ENCODE measurements at regions not wholly inside any gene's neighbourhood (a gene's known extent, or its start where the extent isn't known, plus 50 kb on each side); places are given as distances from the start of the nearest gene placed in this dataset.

- no peak for TF ChIP-seq CTCF (IDR thresholded peaks at IDR 0.05; ENCODE audit: control insufficient read depth, insufficient read depth, low read depth, low read length, missing control alignments)
- no peak for DNase-seq (ENCODE audit: low read depth)
- H3K4me3 ChIP-seq (ENCODE audit: control insufficient read depth, low read depth, low read length): no peak overlapping the region
Measured at GRCh38 chr10:113458944-113459343, 93.9 kb upstream of the HABP2 start.

DNA sequence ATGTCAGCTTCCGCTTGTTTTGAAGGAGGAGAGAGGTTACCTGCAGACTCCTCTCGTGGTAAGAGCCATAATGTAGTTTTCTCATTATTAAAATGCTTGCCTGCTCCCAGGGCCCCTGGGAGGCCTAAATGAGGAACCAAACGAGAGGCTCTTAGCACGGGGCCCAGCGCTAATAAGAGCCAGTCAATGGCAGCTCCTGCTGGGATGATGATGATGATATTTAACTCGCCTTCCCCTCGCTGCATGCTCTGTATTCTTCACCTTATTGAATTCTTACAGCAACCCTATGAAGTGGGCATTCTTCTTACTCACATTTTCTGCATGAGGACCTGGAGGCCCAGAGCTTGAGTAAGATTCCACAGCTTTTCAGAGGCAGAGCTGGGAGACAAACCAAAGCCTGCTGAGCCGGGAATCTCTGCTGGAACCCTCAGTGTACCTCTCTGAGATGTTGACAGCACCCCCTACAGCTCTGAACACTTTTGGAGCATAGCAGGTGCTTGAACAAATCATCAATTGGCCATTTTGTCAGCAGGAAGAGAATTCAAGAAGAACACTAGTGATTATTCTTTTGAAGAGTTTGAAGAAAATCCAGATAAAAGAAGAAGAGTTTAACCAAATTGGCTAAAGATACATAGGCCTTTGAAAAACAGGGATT is 93.1 kb upstream of the HABP2 start:
- DNase-seq (ENCODE audit: low read depth): no peak
- H3K4me3 ChIP-seq (ENCODE audit: control insufficient read depth, low read depth, low read length): no peak overlapping the region
- TF ChIP-seq CTCF (IDR thresholded peaks at IDR 0.05; ENCODE audit: control insufficient read depth, insufficient read depth, low read depth, low read length, missing control alignments): no peak

DNA sequence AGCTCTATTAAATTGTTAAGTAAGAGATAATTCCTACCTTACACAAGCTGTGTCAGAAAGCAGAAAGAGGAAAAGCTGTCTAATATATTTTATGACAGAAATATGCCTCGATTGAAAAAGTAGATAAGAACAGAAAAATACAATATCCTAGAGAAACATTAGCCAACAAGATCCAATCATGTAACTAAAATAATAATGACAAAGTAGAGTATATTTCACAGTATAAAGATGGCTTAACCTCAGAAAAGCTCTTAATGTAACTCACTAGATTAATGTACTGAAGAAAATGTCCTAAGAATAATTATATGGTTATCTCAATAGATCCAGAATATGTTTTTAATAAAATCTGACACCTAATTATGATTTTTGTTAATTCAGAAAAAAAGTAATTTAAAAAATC is 89.8 kb upstream of the HABP2 start:
- no peak overlapping the region for H3K4me3 ChIP-seq (ENCODE audit: control insufficient read depth, low read depth, low read length)
- no peak for TF ChIP-seq CTCF (IDR thresholded peaks at IDR 0.05; ENCODE audit: control insufficient read depth, insufficient read depth, low read depth, low read length, missing control alignments)
- DNase-seq (ENCODE audit: low read depth): no peak

GRCh38 chr10:113463777-113464176 is 89.1 kb upstream of the HABP2 start:
- TF ChIP-seq CTCF (IDR thresholded peaks at IDR 0.05; ENCODE audit: control insufficient read depth, insufficient read depth, low read depth, low read length, missing control alignments): no peak
- no peak overlapping the region for H3K4me3 ChIP-seq (ENCODE audit: control insufficient read depth, low read depth, low read length)
- no peak for DNase-seq (ENCODE audit: low read depth)

DNA sequence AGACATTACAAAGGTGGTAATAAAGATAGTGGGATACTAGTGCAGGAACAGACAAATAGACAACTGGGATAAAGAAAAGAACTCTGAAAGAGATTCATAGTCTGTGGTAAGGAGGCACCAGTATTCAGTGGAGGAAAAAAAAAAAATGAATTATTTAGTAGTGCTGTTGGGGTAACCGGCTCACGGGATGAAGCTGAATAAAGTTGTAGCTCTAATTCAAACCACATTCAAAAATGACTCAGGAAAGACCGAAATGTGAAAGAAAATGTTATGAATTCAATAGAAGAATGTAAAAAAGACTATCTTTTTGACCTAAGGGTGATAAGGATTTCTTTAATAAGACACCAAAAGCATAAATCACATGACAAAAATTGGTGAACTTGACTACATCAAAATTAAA is 83.1 kb upstream of the HABP2 start:
- no peak for DNase-seq (ENCODE audit: low read depth)
- TF ChIP-seq CTCF (IDR thresholded peaks at IDR 0.05; ENCODE audit: control insufficient read depth, insufficient read depth, low read depth, low read length, missing control alignments): no peak
- no peak overlapping the region for H3K4me3 ChIP-seq (ENCODE audit: control insufficient read depth, low read depth, low read length)

DNA sequence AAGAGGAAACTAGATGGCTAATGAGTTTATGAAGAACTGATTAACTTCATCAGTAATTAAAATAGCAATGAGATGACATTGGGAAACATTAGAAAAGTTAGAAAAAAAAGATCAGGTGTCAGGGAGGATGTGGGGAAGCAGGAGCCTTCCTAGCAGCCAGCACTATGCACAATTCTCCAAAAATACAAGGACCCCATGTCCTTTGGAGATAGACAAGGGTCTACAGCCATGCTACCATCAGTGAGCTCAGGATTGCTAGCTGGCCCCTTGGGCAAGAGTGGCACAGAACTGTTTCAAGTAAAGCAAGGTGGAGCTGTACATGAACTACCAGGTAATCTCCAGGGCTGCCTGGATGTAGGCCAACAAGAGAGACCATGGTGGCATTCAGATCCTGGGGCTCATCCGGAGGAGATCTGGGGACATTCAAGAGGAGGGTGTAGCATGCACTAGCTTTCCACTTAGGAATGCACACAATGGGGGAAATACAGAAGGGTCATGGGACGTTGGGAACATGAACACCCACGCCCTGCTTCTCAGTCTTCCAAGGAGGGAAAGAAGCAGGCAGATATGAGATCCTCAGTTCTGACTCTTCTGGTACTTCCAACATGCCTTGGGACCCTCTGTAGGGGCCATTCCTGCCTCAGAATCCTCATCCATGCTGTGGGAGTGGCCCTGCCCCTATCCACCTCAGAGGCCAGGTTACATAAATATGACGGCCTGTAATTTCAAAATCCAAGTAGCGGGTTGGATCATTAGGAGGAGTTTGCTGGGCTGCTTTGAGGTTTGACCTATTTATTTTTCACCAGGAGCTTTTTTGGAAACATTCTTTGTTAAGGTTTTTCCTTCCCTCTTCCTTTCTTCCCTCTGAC is 82.2 kb upstream of the HABP2 start:
- H3K4me3 ChIP-seq (ENCODE audit: control insufficient read depth, low read depth, low read length): no peak overlapping the region
- TF ChIP-seq CTCF (IDR thresholded peaks at IDR 0.05; ENCODE audit: control insufficient read depth, insufficient read depth, low read depth, low read length, missing control alignments): no peak
- DNase-seq (ENCODE audit: low read depth): no peak

Measured in AG09309 (cell line).